ENCODE measurements at regions not wholly inside any gene's neighbourhood (a gene's known extent, or its start where the extent isn't known, plus 50 kb on each side); places are given as distances from the start of the nearest gene placed in this dataset.

GRCh38 chr20:12925210-12925755 lies 83.5 kb upstream of the SPTLC3 start:
- H2AFZ ChIP-seq (ENCODE audit: insufficient read depth, low read depth, low read length, poor library complexity, severe bottlenecking) = no peak overlapping the region
- intact Hi-C loops (cut with micrococcal nuclease) = loop anchor here in 1 of 2 donors (10.0 kb wide), 1 partner anchor 180 kb away; no protein-coding TSS in a partner anchor

More at GRCh38 chr20:12925210-12925755, 83.5 kb upstream of the SPTLC3 start:
- peak; percentile 49 for TF ChIP-seq CTCF (IDR thresholded peaks at IDR 0.05)
- Mint-ChIP-seq H3K4me1 (peaks cover 10% of the 10 kb centered on the region), H3K9me3 (peaks cover 0 to 1% (median 0%) of the 10 kb centered on the region in 7 donors), H3K27me3 (ENCODE audit: low read depth in 3 of 3) (peaks cover 0 to 3% (median 0%) of the 10 kb centered on the region in 3 donors), H3K4me3 (no peak overlapping the region), H3K36me3 (no peaks in the 10 kb centered on the region), H3K27ac (no peak overlapping the region)
- peak; percentile 14 to 36 (median 16) for DNase-seq
- Histone ChIP-seq H3K79me2 (ENCODE audit: insufficient read depth, low read length) (no peaks in the 10 kb centered on the region), H3K9me3 (replicated peaks in 1 of 2; ENCODE audit: control insufficient read depth in 1 of 2, insufficient read depth in 1 of 2, low read length in 2 of 2) (no peaks in the 10 kb centered on the region), H3K4me1 (ENCODE audit: control insufficient read depth in 1 of 2, insufficient read depth in 2 of 2, low read length in 2 of 2) (no peaks in the 10 kb centered on the region), H3K9ac (ENCODE audit: insufficient read depth, low read length, poor library complexity, severe bottlenecking) (no peak overlapping the region), H3K36me3 (replicated peaks in 1 of 2; ENCODE audit: control insufficient read depth in 1 of 2, insufficient read depth in 2 of 2, low read length in 2 of 2) (no peaks in the 10 kb centered on the region), H4K20me1 (ENCODE audit: insufficient read depth, low read length) (no peaks in the 10 kb centered on the region), H3K27ac (ENCODE audit: low read depth in 1 of 2, low read length in 2 of 2) (no peak overlapping the region), H3K4me3 (replicated peaks in 1 of 3; ENCODE audit: low read depth in 2 of 3, low read length in 3 of 3) (no peak overlapping the region), H3K4me2 (replicated peaks; ENCODE audit: extremely low read depth, low read length, poor library complexity, severe bottlenecking) (no peak overlapping the region), H3K27me3 (ENCODE audit: control insufficient read depth in 2 of 2, insufficient read depth in 2 of 2, low read length in 2 of 2) (no peaks in the 10 kb centered on the region)
- WGBS (ENCODE audit: insufficient coverage) = 35% methylated on average over 3 of the region's 7 CpGs

All from CD14-positive monocyte (primary cell).